A549 (cell line): ENCODE measurements at regions not wholly inside any gene's neighbourhood (a gene's known extent, or its start where the extent isn't known, plus 50 kb on each side); places are given as distances from the start of the nearest gene placed in this dataset.

ENCODE experiments used
- CTCF ChIP-seq: fragments of >200 bp; sonication (Bioruptor Twin); formaldehyde crosslinking; IDR thresholded peaks from 3 replicates; pipeline ENCODE4 v1.5.1; 2016
- FOSL2 ChIP-seq, 2 experiments: fragments of 450-650 bp in 1 of 2; fragments of >200 bp in 1 of 2; sonication (Bioruptor Twin) in 1 of 2; formaldehyde crosslinking; IDR thresholded peaks; 2 replicates each; pipeline versions ENCODE4 v1.5.0 to v1.6.1; 2016 to 2020; ENCODE audit warnings: mild to moderate bottlenecking in 1 of 2, moderate library complexity in 1 of 2
- MAFK ChIP-seq: fragments of 450-650 bp; IDR thresholded peaks from 2 replicates; pipeline ENCODE4 v1.6.1; 2014; ENCODE audit not compliant: partially characterized antibody
- POLR2A ChIP-seq: IDR thresholded peaks from 2 replicates; pipeline ENCODE4 v1.6.1; 2012; ENCODE audit warnings: mild to moderate bottlenecking, low read length
- POLR2AphosphoS2 ChIP-seq: conservative IDR thresholded peaks from 2 replicates; pipeline ENCODE4 v1.6.1; 2012; ENCODE audit warnings: low read length, improper control_type of control experiment, inconsistent platforms
- RFX5 ChIP-seq: fragments of 450-650 bp; IDR thresholded peaks from 2 replicates; pipeline ENCODE4 v1.7.1; 2014; ENCODE audit warnings: antibody characterized with exemption, mild to moderate bottlenecking, moderate library complexity
- SREBF2 ChIP-seq: fragments of 450-650 bp; IDR thresholded peaks from 2 replicates; pipeline ENCODE4 v1.6.1; 2014; ENCODE audit warnings: mild to moderate bottlenecking, moderate library complexity
- ZFP36 ChIP-seq: fragments of 450-650 bp; IDR thresholded peaks from 2 replicates; pipeline ENCODE4 v1.6.1; 2014; ENCODE audit warnings: borderline replicate concordance; ENCODE audit not compliant: partially characterized antibody

- no peak for TF ChIP-seq SREBF2
- TF ChIP-seq POLR2A, result no peak
- no peak for TF ChIP-seq RFX5
- TF ChIP-seq CTCF, result no peak
- no peak for TF ChIP-seq FOSL2 (IDR thresholded peaks at IDR 0.05)
- no peak for TF ChIP-seq FOSL2 (CRISPR knock-in tag; IDR thresholded peaks at IDR 0.05)
- TF ChIP-seq POLR2AphosphoS2, result no peak
- no peak for TF ChIP-seq ZFP36
- no peak for TF ChIP-seq MAFK
Observed at GRCh38 chr4:107531927-107532326, 188.1 kb downstream of the PAPSS1 start.
